Vagina (tissue), 2 donors: ENCODE measurements at regions not wholly inside any gene's neighbourhood (a gene's known extent, or its start where the extent isn't known, plus 50 kb on each side); places are given as distances from the start of the nearest gene placed in this dataset.

Experiments used
- POLR2A ChIP-seq, 2 donors: fragments of 450-650 bp; IDR thresholded peaks; one replicate each; pipeline ENCODE4 v1.6.1; 2017; ENCODE audit warnings: antibody characterized with exemption in 2 of 2, mild to moderate bottlenecking in 2 of 2, moderate library complexity in 2 of 2
- POLR2AphosphoS5 ChIP-seq, 2 donors: sonication (generic); formaldehyde crosslinking; IDR thresholded peaks; one replicate each; pipeline ENCODE4 v1.9.0; 2017; ENCODE audit warnings: antibody characterized with exemption in 2 of 2, mild to moderate bottlenecking in 2 of 2, low read depth in 1 of 2; ENCODE audit not compliant: insufficient read depth in 1 of 2
- TF ChIP-seq, protein P1 (sequence below), 3 experiments: fragments of 450-650 bp in 2 of 3; fragments of 200-600 bp in 1 of 3; sonication (generic) in 1 of 3; IDR thresholded peaks; one replicate each; pipeline ENCODE4 v1.5.1; 2017 to 2019; ENCODE audit warnings: antibody characterized with exemption in 3 of 3, mild to moderate bottlenecking in 2 of 3, moderate library complexity in 2 of 3

DNA sequence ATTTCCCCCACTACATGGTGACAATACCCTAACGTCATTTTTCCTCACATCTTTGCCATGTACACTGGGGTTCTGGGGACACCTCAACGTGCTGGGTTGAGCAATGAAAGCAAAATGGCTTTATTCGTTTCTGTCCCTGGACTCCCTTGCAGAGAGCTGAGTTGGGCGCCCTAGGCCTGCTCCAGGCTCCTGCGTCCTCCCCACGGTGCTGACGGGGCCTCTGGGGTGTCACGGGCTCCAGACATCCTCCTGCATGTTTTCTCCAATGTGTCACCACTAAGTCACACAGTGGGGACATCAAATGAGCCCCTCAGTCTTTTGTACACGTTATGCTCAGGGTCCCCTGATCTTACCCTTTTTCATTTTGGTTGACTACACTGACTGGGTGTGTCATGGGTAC, 99.8 kb downstream of the TTLL2 start:
- TF ChIP-seq POLR2A (IDR thresholded peaks at IDR 0.05) (no peak), POLR2AphosphoS5 (IDR thresholded peaks at IDR 0.05; ENCODE audit: insufficient read depth in 1 of 2, low read depth in 1 of 2) (no peak)
- TF ChIP-seq, protein P1, sequence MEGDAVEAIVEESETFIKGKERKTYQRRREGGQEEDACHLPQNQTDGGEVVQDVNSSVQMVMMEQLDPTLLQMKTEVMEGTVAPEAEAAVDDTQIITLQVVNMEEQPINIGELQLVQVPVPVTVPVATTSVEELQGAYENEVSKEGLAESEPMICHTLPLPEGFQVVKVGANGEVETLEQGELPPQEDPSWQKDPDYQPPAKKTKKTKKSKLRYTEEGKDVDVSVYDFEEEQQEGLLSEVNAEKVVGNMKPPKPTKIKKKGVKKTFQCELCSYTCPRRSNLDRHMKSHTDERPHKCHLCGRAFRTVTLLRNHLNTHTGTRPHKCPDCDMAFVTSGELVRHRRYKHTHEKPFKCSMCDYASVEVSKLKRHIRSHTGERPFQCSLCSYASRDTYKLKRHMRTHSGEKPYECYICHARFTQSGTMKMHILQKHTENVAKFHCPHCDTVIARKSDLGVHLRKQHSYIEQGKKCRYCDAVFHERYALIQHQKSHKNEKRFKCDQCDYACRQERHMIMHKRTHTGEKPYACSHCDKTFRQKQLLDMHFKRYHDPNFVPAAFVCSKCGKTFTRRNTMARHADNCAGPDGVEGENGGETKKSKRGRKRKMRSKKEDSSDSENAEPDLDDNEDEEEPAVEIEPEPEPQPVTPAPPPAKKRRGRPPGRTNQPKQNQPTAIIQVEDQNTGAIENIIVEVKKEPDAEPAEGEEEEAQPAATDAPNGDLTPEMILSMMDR (IDR thresholded peaks at IDR 0.05): no peak
